Astrocyte (in vitro differentiated cells and primary cell): ENCODE measurements at regions not wholly inside any gene's neighbourhood (a gene's known extent, or its start where the extent isn't known, plus 50 kb on each side); places are given as distances from the start of the nearest gene placed in this dataset.

Experiments used
- EZH2 ChIP-seq: IDR thresholded peaks from 2 replicates; pipeline ENCODE4 v1.6.1; 2012; ENCODE audit warnings: mild to moderate bottlenecking, low read length, inconsistent platforms; ENCODE audit not compliant: insufficient read depth
- TF ChIP-seq, protein P1 (sequence below): IDR thresholded peaks from 2 replicates; pipeline ENCODE4 v1.5.1; 2011; ENCODE audit warnings: low read depth, mild to moderate bottlenecking, inconsistent platforms, low read length, moderate library complexity; ENCODE audit not compliant: insufficient read depth

GRCh38 chr2:167626961-167627360 is 620.4 kb downstream of the STK39 start:
- TF ChIP-seq, protein P1, sequence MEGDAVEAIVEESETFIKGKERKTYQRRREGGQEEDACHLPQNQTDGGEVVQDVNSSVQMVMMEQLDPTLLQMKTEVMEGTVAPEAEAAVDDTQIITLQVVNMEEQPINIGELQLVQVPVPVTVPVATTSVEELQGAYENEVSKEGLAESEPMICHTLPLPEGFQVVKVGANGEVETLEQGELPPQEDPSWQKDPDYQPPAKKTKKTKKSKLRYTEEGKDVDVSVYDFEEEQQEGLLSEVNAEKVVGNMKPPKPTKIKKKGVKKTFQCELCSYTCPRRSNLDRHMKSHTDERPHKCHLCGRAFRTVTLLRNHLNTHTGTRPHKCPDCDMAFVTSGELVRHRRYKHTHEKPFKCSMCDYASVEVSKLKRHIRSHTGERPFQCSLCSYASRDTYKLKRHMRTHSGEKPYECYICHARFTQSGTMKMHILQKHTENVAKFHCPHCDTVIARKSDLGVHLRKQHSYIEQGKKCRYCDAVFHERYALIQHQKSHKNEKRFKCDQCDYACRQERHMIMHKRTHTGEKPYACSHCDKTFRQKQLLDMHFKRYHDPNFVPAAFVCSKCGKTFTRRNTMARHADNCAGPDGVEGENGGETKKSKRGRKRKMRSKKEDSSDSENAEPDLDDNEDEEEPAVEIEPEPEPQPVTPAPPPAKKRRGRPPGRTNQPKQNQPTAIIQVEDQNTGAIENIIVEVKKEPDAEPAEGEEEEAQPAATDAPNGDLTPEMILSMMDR, result no peak
- TF ChIP-seq EZH2, result no peak
